Keratinocyte (primary cell): ENCODE measurements at regions not wholly inside any gene's neighbourhood (a gene's known extent, or its start where the extent isn't known, plus 50 kb on each side); places are given as distances from the start of the nearest gene placed in this dataset.

Experiments
- DNase-seq: peaks from one replicate; pipeline ENCODE4 v3.0.0-alpha.2; 2011; ENCODE audit warnings: low read depth, missing footprints, low spot score
- FAIRE-seq: peaks from 2 replicates; lab custom pipeline; 2011; peaks lifted over from hg19 to GRCh38; lab: Jason Lieb, UNC
- H2AFZ ChIP-seq: 2 replicates; pipeline ENCODE4 v1.6.0; 2012; ENCODE audit warnings: low read length, control low read depth, inconsistent platforms; ENCODE audit not compliant: control insufficient read depth
- H3K27ac ChIP-seq: 2 replicates; pipeline ENCODE4 v1.5.1; 2011; ENCODE audit warnings: low read length; ENCODE audit not compliant: control insufficient read depth, insufficient read depth
- H3K27me3 ChIP-seq: 3 replicates; pipeline ENCODE4 v1.6.0; 2011; ENCODE audit warnings: low read length; ENCODE audit not compliant: control insufficient read depth, insufficient read depth; ENCODE audit errors: extremely low read depth
- H3K36me3 ChIP-seq, 2 experiments: 2 replicates in 1 of 2; 3 replicates in 1 of 2; pipeline ENCODE4 v1.5.1; 2011; ENCODE audit warnings: low read length in 2 of 2, mild to moderate bottlenecking in 1 of 2; ENCODE audit not compliant: control insufficient read depth in 2 of 2, insufficient read depth in 2 of 2; ENCODE audit errors: extremely low read depth in 1 of 2
- H3K4me1 ChIP-seq: 3 replicates; pipeline ENCODE4 v1.5.1; 2011; ENCODE audit warnings: low read length; ENCODE audit not compliant: control insufficient read depth, insufficient read depth; ENCODE audit errors: extremely low read depth
- H3K4me2 ChIP-seq: 3 replicates; pipeline ENCODE4 v1.6.0; 2011; ENCODE audit warnings: low read depth, low read length; ENCODE audit not compliant: control insufficient read depth, insufficient read depth; ENCODE audit errors: extremely low read depth
- H3K4me3 ChIP-seq, 3 experiments: fragments of 200-600 bp in 1 of 3; sonication (generic) in 1 of 3; 2 replicates in 2 of 3; 3 replicates in 1 of 3; pipeline ENCODE4 v1.5.1; 2011 to 2016; ENCODE audit warnings: low read length in 3 of 3, mild to moderate bottlenecking in 3 of 3, control low read depth in 2 of 3, inconsistent platforms in 1 of 3, low read depth in 1 of 3, mixed read lengths in 1 of 3, mixed run types in 1 of 3, moderate library complexity in 1 of 3; ENCODE audit not compliant: control insufficient read depth in 2 of 3, insufficient read depth in 2 of 3; ENCODE audit errors: extremely low read depth in 1 of 3
- H3K79me2 ChIP-seq: 2 replicates; pipeline ENCODE4 v1.6.0; 2012; ENCODE audit warnings: low read length; ENCODE audit not compliant: control insufficient read depth, insufficient read depth
- H3K9ac ChIP-seq: 3 replicates; pipeline ENCODE4 v1.6.0; 2011; ENCODE audit warnings: low read length; ENCODE audit not compliant: control insufficient read depth, insufficient read depth; ENCODE audit errors: extremely low read depth
- H3K9me1 ChIP-seq: 3 replicates; pipeline ENCODE4 v1.6.0; 2011; ENCODE audit warnings: low read length; ENCODE audit not compliant: control insufficient read depth, insufficient read depth; ENCODE audit errors: extremely low read depth
- H3K9me3 ChIP-seq: 2 replicates; pipeline ENCODE4 v1.5.1; 2012; ENCODE audit warnings: low read depth, low read length; ENCODE audit not compliant: control insufficient read depth
- H4K20me1 ChIP-seq: 3 replicates; pipeline ENCODE4 v1.6.0; 2011; ENCODE audit warnings: low read length; ENCODE audit not compliant: control insufficient read depth, insufficient read depth; ENCODE audit errors: extremely low read depth
- CTCF ChIP-seq, 3 experiments: IDR thresholded peaks in 1 of 3; conservative IDR thresholded peaks in 1 of 3; optimal IDR thresholded peaks in 1 of 3; 2 replicates in 2 of 3; 3 replicates in 1 of 3; pipeline versions ENCODE3 to v1.5.1; 2011; ENCODE audit warnings: low read length in 3 of 3, mild to moderate bottlenecking in 3 of 3, moderate library complexity in 2 of 3, control low read depth in 1 of 3, inconsistent platforms in 1 of 3; ENCODE audit not compliant: insufficient read depth in 2 of 3; ENCODE audit errors: extremely low read depth in 1 of 3
- EZH2 ChIP-seq: IDR thresholded peaks from one replicate; pipeline ENCODE4 v1.6.1; 2012; ENCODE audit warnings: inconsistent platforms, mild to moderate bottlenecking, low read length, moderate library complexity
- dilution Hi-C: fragments of 300-500 bp; cut with MboI; formaldehyde crosslinking; loops from one replicate; pipeline ENCODE4 v1.7.0; 2020; ENCODE audit warnings: low sequenced_read_pairs; ENCODE audit not compliant: extremely low pct_ligation_motif_present

DNA sequence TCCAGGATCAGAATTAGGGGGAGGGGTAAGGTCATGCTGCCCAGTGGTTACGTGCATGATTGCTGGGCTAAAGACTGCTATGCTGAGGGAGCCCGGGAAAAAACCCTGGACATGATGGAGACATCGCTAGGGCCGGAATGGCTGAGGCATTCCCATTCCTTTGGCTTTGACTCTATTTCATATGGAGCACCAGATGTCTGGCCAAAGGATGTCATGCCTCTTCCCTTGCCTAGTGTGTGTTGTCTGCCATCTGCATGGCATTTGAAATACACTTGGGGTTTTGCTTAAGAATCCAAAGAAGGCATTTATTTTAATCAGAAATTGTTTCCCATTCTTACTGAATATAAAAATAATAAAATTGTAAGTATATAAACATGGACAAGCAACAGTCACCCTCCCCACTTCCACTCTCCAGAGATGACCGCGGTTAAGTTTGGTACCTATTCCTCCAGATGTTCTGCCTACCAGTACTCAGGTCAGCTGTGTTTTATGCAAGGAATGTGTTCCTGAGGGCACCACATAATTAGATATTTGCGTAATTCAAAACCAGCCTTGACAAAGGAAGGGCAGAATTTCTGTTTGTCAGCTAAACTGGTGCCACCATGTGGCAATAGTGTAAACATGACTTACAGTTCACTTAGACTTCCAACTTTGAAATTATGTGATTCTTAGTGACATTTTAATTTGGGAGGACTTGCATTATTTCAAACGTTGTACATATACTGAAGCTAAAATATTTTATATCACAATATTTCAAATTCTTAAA lies 105.9 kb downstream of the CT47B1 start:
- DNase-seq (no peak), FAIRE-seq (peak; percentile 62)
- Histone ChIP-seq H3K27ac (no peak overlapping the region), H3K9ac (no peak overlapping the region), H3K4me3 (no peak overlapping the region), H3K9me1 (no peaks in the 10 kb centered on the region), H3K36me3 (no peaks in the 10 kb centered on the region), H4K20me1 (no peaks in the 10 kb centered on the region), H3K4me2 (no peak overlapping the region), H3K79me2 (no peaks in the 10 kb centered on the region), H3K9me3 (no peaks in the 10 kb centered on the region), H3K4me1 (peaks cover 2% of the 10 kb centered on the region), H3K27me3 (no peaks in the 10 kb centered on the region), H2AFZ (no peak overlapping the region)
- TF ChIP-seq CTCF (optimal IDR thresholded peaks at IDR 0.05 in 1 of 3, IDR thresholded peaks at IDR 0.05 in 1 of 3, conservative IDR thresholded peaks at IDR 0.05 in 1 of 3; ENCODE audit: extremely low read depth in 1 of 3, insufficient read depth in 2 of 3, low read length in 3 of 3) (peak; percentile 12 to 36 (median 26)), EZH2 (no peak)
- dilution Hi-C loops: no loop called here

GRCh38 chrX:120768681-120769080 lies 107.0 kb downstream of the CT47B1 start:
- no peak overlapping the region for H3K4me2 ChIP-seq

More at GRCh38 chrX:120768681-120769080, 107.0 kb downstream of the CT47B1 start:
- FAIRE-seq: no peak
- dilution Hi-C loops: no loop called here
- Histone ChIP-seq H3K36me3 (no peaks in the 10 kb centered on the region), H3K27ac (no peak overlapping the region), H3K4me3 (no peak overlapping the region), H3K4me1 (peaks cover 2% of the 10 kb centered on the region), H3K79me2 (no peaks in the 10 kb centered on the region), H4K20me1 (no peaks in the 10 kb centered on the region), H2AFZ (no peak overlapping the region), H3K9me3 (no peaks in the 10 kb centered on the region), H3K9me1 (no peaks in the 10 kb centered on the region), H3K9ac (no peak overlapping the region), H3K27me3 (no peaks in the 10 kb centered on the region)
- TF ChIP-seq CTCF (optimal IDR thresholded peaks at IDR 0.05 in 1 of 3, IDR thresholded peaks at IDR 0.05 in 1 of 3, conservative IDR thresholded peaks at IDR 0.05 in 1 of 3; ENCODE audit: extremely low read depth in 1 of 3, insufficient read depth in 2 of 3, low read length in 3 of 3) (no peak), EZH2 (no peak)
- DNase-seq: no peak
